GM23248 (cell line): ENCODE measurements at regions not wholly inside any gene's neighbourhood (a gene's known extent, or its start where the extent isn't known, plus 50 kb on each side); places are given as distances from the start of the nearest gene placed in this dataset.

ENCODE experiments used
- EZH2 ChIP-seq: fragments of 200-600 bp; sonication (generic); IDR thresholded peaks from 2 replicates; pipeline ENCODE4 v1.6.1; 2018; ENCODE audit warnings: antibody characterized with exemption, mild to moderate bottlenecking; ENCODE audit not compliant: insufficient read depth, poor library complexity, severe bottlenecking
- EZH2phosphoT487 ChIP-seq: fragments of 200-600 bp; sonication (generic); IDR thresholded peaks from 2 replicates; pipeline ENCODE4 v1.6.1; 2018; ENCODE audit warnings: antibody characterized with exemption, moderate library complexity, mild to moderate bottlenecking, low read depth; ENCODE audit not compliant: insufficient read depth

DNA sequence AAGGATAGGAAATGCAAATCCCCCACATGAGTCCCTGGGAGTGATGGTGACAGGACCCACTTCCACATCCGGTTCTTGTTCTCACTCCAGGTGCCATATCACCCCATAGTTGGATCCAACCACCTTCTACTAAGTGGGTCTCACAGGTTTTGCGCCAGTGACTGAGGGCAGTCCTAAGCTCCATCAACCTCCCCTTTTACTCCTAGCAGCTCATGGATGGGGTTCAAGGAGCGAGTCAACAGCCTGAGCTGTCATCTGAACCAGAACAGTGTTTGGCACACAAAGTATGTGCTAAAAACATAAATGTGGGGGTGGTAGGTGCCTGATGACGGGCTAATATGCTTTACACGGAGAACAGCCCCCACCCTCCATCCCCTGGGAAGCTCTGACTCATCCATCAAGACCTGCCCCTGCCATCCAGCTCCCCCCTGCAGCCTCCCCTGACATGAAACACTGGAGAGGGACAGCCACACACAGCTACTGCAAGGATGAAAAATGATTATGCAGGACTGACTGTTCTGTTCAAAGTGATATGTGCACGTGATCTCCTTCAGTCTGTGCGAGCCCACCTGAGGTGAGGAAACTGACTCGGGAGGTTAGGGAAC is 143.2 kb upstream of the CDH5 start:
- no peak for TF ChIP-seq EZH2
- TF ChIP-seq EZH2phosphoT487 = no peak
